ENCODE measurements at regions not wholly inside any gene's neighbourhood (a gene's known extent, or its start where the extent isn't known, plus 50 kb on each side); places are given as distances from the start of the nearest gene placed in this dataset.

DNA sequence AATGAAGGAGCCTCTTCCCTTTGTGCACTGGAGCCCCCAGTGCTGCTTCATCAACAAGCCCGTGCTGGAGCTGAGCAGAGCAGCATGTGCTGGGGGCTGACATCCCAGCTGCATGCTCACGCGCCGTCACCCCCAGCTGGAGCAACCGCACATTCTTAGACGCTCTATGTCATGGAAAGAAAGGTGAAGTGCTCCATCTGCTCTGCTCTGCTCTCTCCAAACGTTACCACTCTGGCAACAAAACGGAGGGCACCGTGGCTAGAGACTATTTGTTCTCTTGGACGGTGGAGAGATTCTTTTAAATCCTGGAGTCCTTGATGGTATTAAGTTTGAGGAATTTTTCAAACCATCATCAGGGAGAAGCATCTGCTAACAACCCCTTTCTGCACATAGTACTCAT, 208.4 kb downstream of the C12orf75 start:
- no peaks in the 10 kb centered on the region for H3K36me3 Mint-ChIP-seq (ENCODE audit: insufficient read depth, unreplicated experiment)
- CTCF ChIA-PET: no interaction called here
- no peaks in the 10 kb centered on the region for H3K27me3 Mint-ChIP-seq (ENCODE audit: insufficient read depth, unreplicated experiment)
- TF ChIP-seq, protein P1, sequence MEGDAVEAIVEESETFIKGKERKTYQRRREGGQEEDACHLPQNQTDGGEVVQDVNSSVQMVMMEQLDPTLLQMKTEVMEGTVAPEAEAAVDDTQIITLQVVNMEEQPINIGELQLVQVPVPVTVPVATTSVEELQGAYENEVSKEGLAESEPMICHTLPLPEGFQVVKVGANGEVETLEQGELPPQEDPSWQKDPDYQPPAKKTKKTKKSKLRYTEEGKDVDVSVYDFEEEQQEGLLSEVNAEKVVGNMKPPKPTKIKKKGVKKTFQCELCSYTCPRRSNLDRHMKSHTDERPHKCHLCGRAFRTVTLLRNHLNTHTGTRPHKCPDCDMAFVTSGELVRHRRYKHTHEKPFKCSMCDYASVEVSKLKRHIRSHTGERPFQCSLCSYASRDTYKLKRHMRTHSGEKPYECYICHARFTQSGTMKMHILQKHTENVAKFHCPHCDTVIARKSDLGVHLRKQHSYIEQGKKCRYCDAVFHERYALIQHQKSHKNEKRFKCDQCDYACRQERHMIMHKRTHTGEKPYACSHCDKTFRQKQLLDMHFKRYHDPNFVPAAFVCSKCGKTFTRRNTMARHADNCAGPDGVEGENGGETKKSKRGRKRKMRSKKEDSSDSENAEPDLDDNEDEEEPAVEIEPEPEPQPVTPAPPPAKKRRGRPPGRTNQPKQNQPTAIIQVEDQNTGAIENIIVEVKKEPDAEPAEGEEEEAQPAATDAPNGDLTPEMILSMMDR (IDR thresholded peaks at IDR 0.05; ENCODE audit: unreplicated experiment): no peak
- intact Hi-C loops (cut with micrococcal nuclease): no loop called here
- H3K27ac Mint-ChIP-seq (ENCODE audit: low read depth, unreplicated experiment): no peak overlapping the region
- no peaks in the 10 kb centered on the region for H3K4me1 Mint-ChIP-seq (ENCODE audit: insufficient read depth, unreplicated experiment)
- POLR2A ChIA-PET: interaction anchor here (0.6 to 1.2 kb wide), 2 partner anchors 14 to 53 kb away, joined by 3 read pairs; no protein-coding TSS in a partner anchor
- DNase-seq (ENCODE audit: unreplicated experiment): no peak
- no TSS peak for BruUV-seq (replicated peaks)
- H3K4me3 Mint-ChIP-seq (ENCODE audit: unreplicated experiment): no peak overlapping the region
- peaks cover 22% of the 10 kb centered on the region for H3K9me3 Mint-ChIP-seq (ENCODE audit: unreplicated experiment)

DNA sequence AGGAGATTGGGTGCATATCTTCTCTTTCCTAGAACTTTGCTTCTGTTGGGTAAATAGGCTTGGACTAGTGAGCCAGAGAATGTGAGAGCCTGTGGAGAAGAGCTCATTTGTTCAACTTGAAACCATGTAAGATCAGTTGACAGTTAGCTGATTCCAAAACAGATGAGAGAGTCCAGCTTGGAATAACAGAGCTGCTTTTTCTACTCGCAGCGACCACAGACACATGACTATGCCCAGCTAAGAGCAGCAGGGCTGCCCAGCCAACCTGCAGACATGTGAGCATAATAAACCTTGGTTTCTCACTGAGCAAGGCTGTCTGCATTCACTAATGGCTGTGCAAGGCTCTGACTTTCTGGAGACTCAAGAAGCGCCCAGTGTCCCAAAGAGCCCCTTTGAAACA, 209.2 kb downstream of the C12orf75 start:
- Mint-ChIP-seq H3K27me3 (ENCODE audit: insufficient read depth, unreplicated experiment) (no peaks in the 10 kb centered on the region), H3K4me3 (ENCODE audit: unreplicated experiment) (no peak overlapping the region), H3K36me3 (ENCODE audit: insufficient read depth, unreplicated experiment) (no peaks in the 10 kb centered on the region), H3K9me3 (ENCODE audit: unreplicated experiment) (peaks cover 15% of the 10 kb centered on the region), H3K4me1 (ENCODE audit: insufficient read depth, unreplicated experiment) (no peaks in the 10 kb centered on the region), H3K27ac (ENCODE audit: low read depth, unreplicated experiment) (no peak overlapping the region)
- DNase-seq (ENCODE audit: unreplicated experiment): no peak
- intact Hi-C loops (cut with micrococcal nuclease): no loop called here
- TF ChIP-seq, protein P1 (IDR thresholded peaks at IDR 0.05; ENCODE audit: unreplicated experiment): no peak
- BruUV-seq (replicated peaks): no TSS peak
- ChIA-PET CTCF (no interaction called here), POLR2A (interaction anchor here (0.9 to 1.2 kb wide), 2 partner anchors 9 to 15 kb away, joined by 3 read pairs; no protein-coding TSS in a partner anchor)

DNA sequence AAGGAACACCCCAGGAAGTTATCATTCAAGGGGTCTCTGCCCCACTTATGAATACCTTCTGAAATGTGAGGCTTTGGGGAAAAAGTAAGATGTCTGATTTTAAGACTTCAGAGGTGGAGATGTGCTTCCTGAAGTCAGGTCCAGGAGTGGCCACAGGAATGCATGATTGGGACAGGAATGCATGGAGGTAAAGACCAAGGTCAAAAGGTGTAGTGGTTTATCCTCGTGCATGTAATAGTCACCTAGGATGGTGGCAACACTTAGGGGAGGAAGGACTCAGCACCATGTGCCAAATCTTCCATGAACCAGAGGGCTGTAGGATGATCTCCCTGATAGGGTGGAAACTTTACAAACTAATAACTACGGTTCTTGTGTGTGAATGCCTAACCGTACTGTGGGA, 217.3 kb downstream of the C12orf75 start:
- H3K4me1 Mint-ChIP-seq (ENCODE audit: insufficient read depth, unreplicated experiment): no peaks in the 10 kb centered on the region
- ChIA-PET POLR2A (no interaction called here), CTCF (interaction anchor here (0.7 to 1.0 kb wide), 2 partner anchors 116 to 374 kb away, joined by 3 to 4 read pairs; no protein-coding TSS in a partner anchor)
- H3K27ac Mint-ChIP-seq (ENCODE audit: low read depth, unreplicated experiment): no peak overlapping the region
- no peaks in the 10 kb centered on the region for H3K27me3 Mint-ChIP-seq (ENCODE audit: insufficient read depth, unreplicated experiment)
- TF ChIP-seq, protein P1 (IDR thresholded peaks at IDR 0.05; ENCODE audit: unreplicated experiment): no peak
- intact Hi-C loops (cut with micrococcal nuclease): no loop called here
- H3K9me3 Mint-ChIP-seq (ENCODE audit: unreplicated experiment): no peaks in the 10 kb centered on the region
- no TSS peak for BruUV-seq (replicated peaks)
- H3K4me3 Mint-ChIP-seq (ENCODE audit: unreplicated experiment): no peak overlapping the region
- no peak for DNase-seq (ENCODE audit: unreplicated experiment)
- peaks cover 8% of the 10 kb centered on the region for H3K36me3 Mint-ChIP-seq (ENCODE audit: insufficient read depth, unreplicated experiment)

DNA sequence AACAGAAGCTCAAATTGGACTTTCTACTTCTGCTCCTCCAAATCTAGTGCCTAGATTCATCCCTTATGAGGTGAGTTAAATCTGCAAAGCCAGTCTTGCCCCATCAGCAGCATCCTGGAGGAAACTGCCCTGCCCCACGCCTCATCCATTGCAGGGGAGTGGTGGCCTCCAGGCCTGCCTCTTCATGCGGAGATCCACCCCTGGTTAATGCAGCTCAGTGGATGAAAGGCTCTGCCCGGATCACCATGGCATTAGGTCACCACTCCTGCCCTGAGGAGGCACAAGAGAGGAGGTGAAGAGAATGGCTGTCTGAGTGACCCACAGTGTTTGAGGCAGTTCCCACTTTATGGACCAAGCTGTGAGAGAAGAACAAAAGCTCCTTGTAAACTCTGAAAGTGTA, 218.1 kb downstream of the C12orf75 start:
- no peak for DNase-seq (ENCODE audit: unreplicated experiment)
- CTCF ChIA-PET: interaction anchor here (1.0 kb wide), 1 partner anchor 117 kb away, joined by 3 read pairs; no protein-coding TSS in a partner anchor
- no peaks in the 10 kb centered on the region for H3K4me1 Mint-ChIP-seq (ENCODE audit: insufficient read depth, unreplicated experiment)

More for the DNA sequence above, 218.1 kb downstream of the C12orf75 start:
- no TSS peak for BruUV-seq (replicated peaks)
- POLR2A ChIA-PET: no interaction called here
- H3K27me3 Mint-ChIP-seq (ENCODE audit: insufficient read depth, unreplicated experiment): no peaks in the 10 kb centered on the region
- TF ChIP-seq, protein P1 (IDR thresholded peaks at IDR 0.05; ENCODE audit: unreplicated experiment): no peak
- intact Hi-C loops (cut with micrococcal nuclease): no loop called here
- no peaks in the 10 kb centered on the region for H3K9me3 Mint-ChIP-seq (ENCODE audit: unreplicated experiment)
- H3K4me3 Mint-ChIP-seq (ENCODE audit: unreplicated experiment): no peak overlapping the region
- peaks cover 8% of the 10 kb centered on the region for H3K36me3 Mint-ChIP-seq (ENCODE audit: insufficient read depth, unreplicated experiment)
- H3K27ac Mint-ChIP-seq (ENCODE audit: low read depth, unreplicated experiment): no peak overlapping the region

Measured in MCF 10A (cell line).